Heart left ventricle (tissue), 13 donors: ENCODE measurements at regions not wholly inside any gene's neighbourhood (a gene's known extent, or its start where the extent isn't known, plus 50 kb on each side); places are given as distances from the start of the nearest gene placed in this dataset.

Experiments
- CTCF ChIP-seq, 12 donors: fragments of 200-600 bp; sonication (generic) in 4 of 12; IDR thresholded peaks; one replicate each; pipeline versions ENCODE4 v1.5.0 to v1.8.0; 2018 to 2022; ENCODE audit warnings: antibody characterized with exemption in 12 of 12, mild to moderate bottlenecking in 5 of 12
- POLR2A ChIP-seq, 2 donors: fragments of 450-650 bp; IDR thresholded peaks; one replicate each; pipeline ENCODE4 v1.6.1; 2017; ENCODE audit warnings: antibody characterized with exemption in 2 of 2, mild to moderate bottlenecking in 2 of 2, moderate library complexity in 2 of 2
- donor health status: ischemic (EF 13 %, LVEDD 7.1; RV severe dilation, severe dysfunction).
- donor health status: DM: no; HTN: yes; CAD: no.
- donor health status: DM: no; HTN: no; CAD: no.
- donor health status: ischemic (EF 25% LVEDD 6.9; RV normal size, moderate dysfunction).
- donor health status: ischemic (EF 25% LVEDD 5.7; RV mildly dilated, moderate dysfunction).
- donor health status: ischemic (EF 35%, LVEDD 5.7; RV mildly dilated, moderate dysfunction).
- donor health status: nonischemic (EF 11% LVEDD 7.7; RV severe dilation, severe dysfunction).
- donor health status: DM: yes; HTN: yes; CAD: no.
- donor health status: PGD.
- donor health status: ischemic (EF 29% LVEDD 5.4; RV normal size, mild dysfunction).
- donor health status: nonischemic (EF 23%, LVEDD 6.1; RV moderate dilation, normal function).

- TF ChIP-seq CTCF (IDR thresholded peaks at IDR 0.05) (no peak), POLR2A (IDR thresholded peaks at IDR 0.05) (no peak)
These were observed 347.5 kb upstream of the CCNG1 start for GRCh38 chr5:163089926-163090325.
